Common myeloid progenitor, CD34-positive (primary cell): ENCODE measurements at regions not wholly inside any gene's neighbourhood (a gene's known extent, or its start where the extent isn't known, plus 50 kb on each side); places are given as distances from the start of the nearest gene placed in this dataset.

Experiments used
- CTCF ChIA-PET: fragments of 350-600 bp; sonication (Branson Sonifier 250); formaldehyde crosslinking; loops from one replicate; lab custom pipeline; 2021; ENCODE audit warnings: antibody characterized with exemption; lab: Charles Lee
- POLR2A ChIA-PET: fragments of 350-600 bp; sonication (Branson Sonifier 250); formaldehyde crosslinking; loops from one replicate; lab custom pipeline; 2021; ENCODE audit warnings: antibody characterized with exemption; lab: Charles Lee
- DNase-seq, 3 donors: peaks; one replicate each; pipeline versions ENCODE4 v3.0.0 to v3.0.0-alpha.2; 2013
- H3K27ac ChIP-seq, 2 experiments: 1 replicate in 1 of 2; 2 replicates in 1 of 2; pipeline ENCODE4 v1.7.0; 2013; ENCODE audit warnings: inconsistent platforms in 2 of 2, low read length in 2 of 2, mild to moderate bottlenecking in 2 of 2, low read depth in 1 of 2, moderate library complexity in 1 of 2; ENCODE audit not compliant: severe bottlenecking in 2 of 2, insufficient read depth in 1 of 2, poor library complexity in 1 of 2
- H3K27me3 ChIP-seq, 5 experiments: replicated peaks in 2 of 5; 1 replicate in 3 of 5; 2 replicates in 2 of 5; pipeline versions ENCODE4 v1.6.1 to v1.7.0; 2013; ENCODE audit warnings: low read length in 4 of 5, mild to moderate bottlenecking in 2 of 5, moderate library complexity in 2 of 5, inconsistent platforms in 1 of 5; ENCODE audit not compliant: insufficient read depth in 5 of 5, control insufficient read depth in 4 of 5
- H3K36me3 ChIP-seq, 4 experiments: 1 replicate in 2 of 4; 2 replicates in 2 of 4; pipeline versions ENCODE4 v1.6.1 to v1.7.0; 2013; ENCODE audit warnings: low read length in 3 of 4, control low read depth in 1 of 4, mild to moderate bottlenecking in 1 of 4; ENCODE audit not compliant: control insufficient read depth in 4 of 4, insufficient read depth in 4 of 4
- H3K4me1 ChIP-seq, 4 experiments: 1 replicate in 3 of 4; 2 replicates in 1 of 4; pipeline versions ENCODE4 v1.6.1 to v1.7.1; 2013; ENCODE audit warnings: low read length in 3 of 4, mild to moderate bottlenecking in 3 of 4, control low read depth in 1 of 4, inconsistent platforms in 1 of 4, moderate library complexity in 1 of 4; ENCODE audit not compliant: control insufficient read depth in 4 of 4, insufficient read depth in 4 of 4; ENCODE audit errors: control extremely low read depth in 1 of 4
- H3K4me3 ChIP-seq, 7 experiments: 1 replicate in 4 of 7; 2 replicates in 3 of 7; pipeline versions ENCODE4 v1.5.1 to v1.7.0; 2013; ENCODE audit warnings: mild to moderate bottlenecking in 7 of 7, low read length in 6 of 7, moderate library complexity in 6 of 7, inconsistent platforms in 2 of 7, low read depth in 2 of 7, control low read depth in 1 of 7; ENCODE audit not compliant: insufficient read depth in 4 of 7, control insufficient read depth in 1 of 7; ENCODE audit errors: extremely low read depth in 1 of 7
- H3K9me3 ChIP-seq, 5 experiments: 1 replicate in 4 of 5; 2 replicates in 1 of 5; pipeline versions ENCODE4 v1.6.1 to v1.7.1; 2013; ENCODE audit warnings: low read length in 4 of 5, mild to moderate bottlenecking in 2 of 5, inconsistent platforms in 1 of 5, low read depth in 1 of 5, moderate library complexity in 1 of 5; ENCODE audit not compliant: control insufficient read depth in 4 of 5, insufficient read depth in 2 of 5; ENCODE audit errors: control extremely low read depth in 1 of 5
- WGBS: methylation state at CpG from one replicate; pipeline ENCODE4 v1.1.5; 2013; ENCODE audit not compliant: insufficient coverage; 5-methylcytosine and 5-hydroxymethylcytosine counted together

DNA sequence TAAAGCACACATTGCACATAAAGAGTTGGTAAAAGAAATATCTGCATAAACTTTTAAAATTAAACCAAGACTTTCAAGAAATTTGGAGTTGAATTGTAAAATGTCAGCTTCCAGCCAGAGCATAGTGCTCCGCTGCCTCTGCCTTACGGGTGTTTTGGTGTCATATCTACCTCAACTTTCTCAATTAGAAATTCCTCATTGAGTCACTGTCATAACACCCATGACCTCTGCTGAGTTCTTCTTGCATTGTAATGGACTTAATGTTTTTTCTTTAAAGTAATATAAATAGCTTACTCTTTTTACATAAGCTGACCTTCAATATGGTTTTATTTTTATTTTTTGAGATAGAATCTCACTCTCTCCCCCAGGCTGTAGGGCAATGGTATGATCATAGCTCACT lies 551.0 kb upstream of the NBEA start:
- no peaks in the 10 kb centered on the region for H3K36me3 ChIP-seq
- ChIA-PET CTCF (no interaction called here), POLR2A (interaction anchor here (0.8 kb wide), 1 partner anchor 164 kb away, joined by 3 read pairs; no protein-coding TSS in a partner anchor)
- H3K9me3 ChIP-seq, result peaks cover 0 to 12% (median 2%) of the 10 kb centered on the region in 5 experiments
- no CpG with 5 or more reads among the region's 2 CpGs for WGBS
- no peak overlapping the region for H3K27ac ChIP-seq
- H3K27me3 ChIP-seq, result no peaks in the 10 kb centered on the region
- H3K4me3 ChIP-seq, result no peak overlapping the region
- no peak for DNase-seq
- no peaks in the 10 kb centered on the region for H3K4me1 ChIP-seq

DNA sequence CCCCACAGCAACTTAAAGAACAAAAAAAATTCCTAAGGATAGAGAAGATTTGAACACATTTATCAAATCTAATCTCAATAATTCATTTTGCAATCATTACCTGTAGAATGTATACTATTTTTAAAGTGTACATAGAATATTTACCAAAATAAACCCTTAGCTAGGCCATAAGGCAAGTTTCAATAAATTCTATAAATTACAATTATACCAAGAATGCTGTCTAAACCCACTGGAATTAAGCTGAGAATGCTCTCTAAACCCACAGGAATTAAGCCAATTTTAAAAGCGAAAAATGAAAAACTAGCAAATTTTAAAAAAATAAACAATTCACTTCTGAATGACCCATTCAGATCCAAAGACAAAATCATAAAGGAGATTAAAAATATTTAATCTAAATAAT lies 540.4 kb upstream of the NBEA start:
- ChIA-PET CTCF (no interaction called here), POLR2A (no interaction called here)
- Histone ChIP-seq H3K4me1 (no peaks in the 10 kb centered on the region), H3K27ac (no peak overlapping the region), H3K36me3 (no peaks in the 10 kb centered on the region), H3K4me3 (no peak overlapping the region), H3K27me3 (no peaks in the 10 kb centered on the region), H3K9me3 (no peaks in the 10 kb centered on the region)
- no peak for DNase-seq
- WGBS, result no CpG with 5 or more reads among the region's 1 CpG

DNA sequence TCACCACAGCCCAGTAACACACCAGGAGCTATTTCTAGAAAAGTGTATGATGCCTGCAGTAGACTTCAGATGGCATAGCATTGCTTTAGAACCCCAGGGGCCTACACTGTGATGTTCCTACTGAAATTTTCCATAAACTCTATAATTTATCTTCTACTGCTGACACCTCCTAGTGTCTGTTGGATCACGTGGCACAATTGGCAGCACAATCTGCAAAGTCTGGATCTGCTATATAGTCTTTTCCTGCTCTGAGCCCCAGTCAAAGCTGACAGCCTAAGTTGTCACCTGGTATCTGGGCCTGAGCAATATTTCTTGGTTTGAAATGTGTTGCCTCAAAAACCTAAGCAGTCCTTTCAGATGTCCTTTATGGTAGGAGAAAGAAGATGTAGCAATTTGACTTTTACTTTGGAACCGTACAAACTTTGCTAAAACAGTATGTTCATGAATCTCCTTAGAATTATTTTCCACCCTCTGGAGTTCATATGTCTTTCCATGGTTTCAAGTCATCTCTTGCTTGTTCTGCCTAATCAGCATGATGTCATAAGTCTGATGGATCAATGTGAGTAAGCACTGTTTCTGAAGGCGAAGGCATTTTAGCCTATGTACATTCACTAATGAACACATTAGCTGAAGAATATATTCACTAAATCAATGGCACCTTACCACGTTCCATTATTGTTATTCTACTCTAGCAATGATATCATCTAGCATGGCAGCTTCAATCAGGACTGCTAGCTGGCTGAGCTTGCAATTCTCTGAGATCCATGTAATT lies 536.5 kb upstream of the NBEA start:
- Histone ChIP-seq H3K27me3 (no peaks in the 10 kb centered on the region), H3K4me3 (no peak overlapping the region), H3K9me3 (no peaks in the 10 kb centered on the region), H3K27ac (no peak overlapping the region), H3K4me1 (no peaks in the 10 kb centered on the region), H3K36me3 (no peaks in the 10 kb centered on the region)
- 88% methylated on average over 3 of the region's 4 CpGs for WGBS
- CTCF ChIA-PET, result no interaction called here
- no peak for DNase-seq
- POLR2A ChIA-PET, result no interaction called here

DNA sequence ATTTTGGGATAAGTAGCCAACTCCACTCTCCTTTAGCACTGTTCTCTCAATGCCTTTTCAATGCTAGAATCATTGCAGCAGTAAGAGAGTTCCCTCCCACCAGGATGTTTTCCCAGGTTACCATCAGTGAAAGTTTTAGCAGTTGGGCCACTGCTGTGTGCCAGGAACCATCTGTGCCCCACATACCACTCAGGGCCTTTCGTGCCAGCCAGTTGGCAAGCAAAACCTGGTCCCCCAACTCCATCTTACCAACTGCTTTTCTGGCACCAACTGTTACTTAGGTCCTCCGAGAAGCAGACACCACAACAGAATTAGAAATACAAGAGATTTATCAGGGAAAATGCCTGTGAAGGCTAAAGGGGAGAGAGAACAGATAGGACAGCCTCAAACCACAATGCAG lies 533.4 kb upstream of the NBEA start:
- H3K4me1 ChIP-seq, result no peaks in the 10 kb centered on the region
- no peaks in the 10 kb centered on the region for H3K27me3 ChIP-seq
- H3K9me3 ChIP-seq, result no peaks in the 10 kb centered on the region
- DNase-seq, result no peak
- H3K36me3 ChIP-seq, result no peaks in the 10 kb centered on the region
- WGBS, result 100% methylated on average over 1 of the region's 2 CpGs
- ChIA-PET CTCF (no interaction called here), POLR2A (no interaction called here)
- no peak overlapping the region for H3K27ac ChIP-seq
- H3K4me3 ChIP-seq, result no peak overlapping the region

DNA sequence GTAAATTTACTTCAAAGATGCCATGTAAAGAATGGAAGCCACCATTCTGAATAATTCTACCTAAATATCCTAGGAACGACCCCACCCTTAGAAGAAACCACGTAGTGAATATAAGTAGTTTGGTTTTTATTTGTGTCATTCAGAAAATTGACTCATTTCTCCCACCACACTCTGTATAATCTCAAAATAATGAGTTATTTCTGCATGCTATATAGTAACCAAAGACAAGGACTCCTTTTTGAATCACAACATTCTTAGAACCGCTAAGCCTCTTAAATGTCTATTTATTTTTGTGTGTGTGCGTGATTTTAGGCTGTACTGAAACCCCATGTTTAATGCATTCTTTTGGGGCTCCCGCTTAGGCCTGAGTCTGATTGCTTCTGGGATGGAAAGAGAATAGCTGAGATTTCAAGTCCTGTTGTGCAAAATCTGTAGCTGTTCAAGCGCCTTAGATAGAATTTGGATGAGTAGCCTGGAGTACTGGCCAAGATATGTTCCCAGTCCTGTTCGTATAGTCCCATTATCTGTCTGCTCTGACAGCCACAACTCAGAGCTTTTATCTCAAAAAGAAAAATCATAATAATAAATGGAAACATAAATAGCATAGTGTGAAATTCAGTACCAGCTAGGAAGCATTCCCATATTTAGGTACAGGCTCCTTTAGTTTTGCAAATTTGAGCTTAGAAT lies 532.4 kb upstream of the NBEA start:
- ChIA-PET POLR2A (no interaction called here), CTCF (no interaction called here)
- no peaks in the 10 kb centered on the region for H3K9me3 ChIP-seq
- H3K27me3 ChIP-seq, result no peaks in the 10 kb centered on the region
- H3K36me3 ChIP-seq, result no peaks in the 10 kb centered on the region
- no peak for DNase-seq
- no peak overlapping the region for H3K4me3 ChIP-seq
- no peaks in the 10 kb centered on the region for H3K4me1 ChIP-seq
- H3K27ac ChIP-seq, result no peak overlapping the region
- whole genome bisulfite sequencing, result 100% methylated on average over 1 of the region's 7 CpGs

DNA sequence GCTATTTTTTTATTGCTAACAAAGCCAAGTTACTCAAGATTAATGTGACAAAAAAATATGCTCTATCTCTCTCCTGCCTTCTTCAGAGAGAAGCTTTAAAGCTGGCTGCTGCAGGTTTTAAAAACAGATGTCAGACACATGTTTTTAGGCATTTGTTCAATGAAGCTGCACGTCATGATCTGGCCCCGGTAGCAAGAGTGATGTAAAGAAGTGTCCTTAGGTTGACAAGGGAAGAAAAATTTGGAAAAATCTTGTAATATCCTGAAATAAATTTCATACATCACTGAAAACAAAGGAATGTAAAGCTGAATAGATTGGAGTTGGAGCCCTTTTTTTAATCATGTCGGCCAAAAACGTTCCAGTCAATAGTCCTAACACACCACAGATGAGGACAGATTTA lies 531.4 kb upstream of the NBEA start:
- H3K27me3 ChIP-seq, result no peaks in the 10 kb centered on the region
- CTCF ChIA-PET, result no interaction called here
- no peaks in the 10 kb centered on the region for H3K4me1 ChIP-seq
- H3K36me3 ChIP-seq, result no peaks in the 10 kb centered on the region
- H3K9me3 ChIP-seq, result no peaks in the 10 kb centered on the region
- POLR2A ChIA-PET, result no interaction called here
- no peak overlapping the region for H3K27ac ChIP-seq
- DNase-seq, result no peak
- no CpG with 5 or more reads among the region's 4 CpGs for WGBS
- H3K4me3 ChIP-seq, result no peak overlapping the region

DNA sequence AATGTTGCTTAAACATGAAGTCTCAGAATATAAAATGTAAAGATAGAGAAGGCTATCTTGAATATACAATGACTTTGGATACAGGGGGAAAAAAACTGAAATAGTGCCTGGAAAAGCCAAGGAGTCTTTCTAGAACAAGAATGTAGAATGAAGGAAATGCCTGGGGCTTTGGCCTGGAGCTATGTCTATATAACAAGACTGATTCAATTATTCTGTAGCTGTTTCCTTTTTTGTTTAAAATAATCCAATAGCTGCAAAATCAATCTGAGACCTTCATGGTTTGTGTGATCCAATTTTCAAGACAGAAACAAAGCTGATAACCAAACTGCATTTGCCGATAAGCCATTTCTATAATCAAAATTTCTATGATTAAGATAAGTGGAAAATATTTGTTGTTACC lies 530.9 kb upstream of the NBEA start:
- Histone ChIP-seq H3K27ac (no peak overlapping the region), H3K27me3 (no peaks in the 10 kb centered on the region), H3K4me1 (no peaks in the 10 kb centered on the region), H3K36me3 (no peaks in the 10 kb centered on the region), H3K4me3 (no peak overlapping the region), H3K9me3 (no peaks in the 10 kb centered on the region)
- DNase-seq, result no peak
- ChIA-PET POLR2A (no interaction called here), CTCF (no interaction called here)
- WGBS, result no CpG with 5 or more reads among the region's 1 CpG
